Neural progenitor cell (in vitro differentiated cells): ENCODE measurements at regions not wholly inside any gene's neighbourhood (a gene's known extent, or its start where the extent isn't known, plus 50 kb on each side); places are given as distances from the start of the nearest gene placed in this dataset.
A peak's percentile ranks its signal among the peaks of the same experiment; 100 is the strongest.

Source experiments
- DNase-seq: peaks from one replicate; pipeline ENCODE4 v3.0.0-alpha.2; 2016; ENCODE audit warnings: low spot score
- H2AFZ ChIP-seq: fragments of 200-600 bp; sonication (generic); replicated peaks from 2 replicates; pipeline ENCODE4 v1.6.1; 2016; ENCODE audit warnings: antibody characterized with exemption
- H3F3A ChIP-seq: fragments of 200-600 bp; sonication (generic); 2 replicates; pipeline ENCODE4 v1.6.1; 2016; ENCODE audit warnings: antibody characterized with exemption, low read depth
- H3K27ac ChIP-seq: fragments of 200-600 bp; sonication (generic); 2 replicates; pipeline ENCODE4 v1.5.1; 2016; ENCODE audit warnings: mild to moderate bottlenecking
- H3K27me3 ChIP-seq: fragments of 200-600 bp; sonication (generic); 2 replicates; pipeline ENCODE4 v1.6.1; 2016; ENCODE audit warnings: mild to moderate bottlenecking, moderate library complexity
- H3K36me3 ChIP-seq: fragments of 200-600 bp; sonication (generic); 2 replicates; pipeline ENCODE4 v1.5.1; 2016
- H3K4me1 ChIP-seq: fragments of 200-600 bp; sonication (generic); 2 replicates; pipeline ENCODE4 v1.6.1; 2016; ENCODE audit warnings: mixed run types
- H3K4me2 ChIP-seq: fragments of 200-600 bp; sonication (generic); 2 replicates; pipeline ENCODE4 v1.6.1; 2016
- H3K4me3 ChIP-seq: fragments of 200-600 bp; sonication (generic); 2 replicates; pipeline ENCODE4 v1.5.1; 2016
- H3K79me2 ChIP-seq: fragments of 200-600 bp; sonication (generic); 2 replicates; pipeline ENCODE4 v1.6.1; 2016; ENCODE audit warnings: low read depth
- H3K9ac ChIP-seq: fragments of 200-600 bp; sonication (generic); 2 replicates; pipeline ENCODE4 v1.6.1; 2016
- H3K9me3 ChIP-seq: fragments of 200-600 bp; sonication (generic); 2 replicates; pipeline ENCODE4 v1.5.1; 2016; ENCODE audit warnings: low read depth
- H4K20me1 ChIP-seq: fragments of 200-600 bp; sonication (generic); 2 replicates; pipeline ENCODE4 v1.6.1; 2016; ENCODE audit warnings: low read depth
- H3K27ac Mint-ChIP-seq: 3 replicates; pipeline ENCODE4 v1.8.0; 2021; ENCODE audit warnings: mixed read lengths
- H3K27me3 Mint-ChIP-seq: 2 replicates; pipeline ENCODE4 v1.8.0; 2022; ENCODE audit warnings: low read depth, mild to moderate bottlenecking, inconsistent platforms, moderate library complexity, mixed read lengths; ENCODE audit not compliant: insufficient read depth
- H3K36me3 Mint-ChIP-seq: 3 replicates; pipeline ENCODE4 v1.8.0; 2021; ENCODE audit warnings: mixed read lengths
- H3K4me1 Mint-ChIP-seq: 3 replicates; pipeline ENCODE4 v1.8.0; 2021; ENCODE audit warnings: mixed read lengths
- H3K4me3 Mint-ChIP-seq: 3 replicates; pipeline ENCODE4 v1.8.0; 2021; ENCODE audit warnings: mild to moderate bottlenecking, moderate library complexity, mixed read lengths
- H3K9me3 Mint-ChIP-seq: 3 replicates; pipeline ENCODE4 v1.8.0; 2020; ENCODE audit warnings: mixed read lengths
- CTCF ChIP-seq: fragments of 200-600 bp; sonication (generic); IDR thresholded peaks from 2 replicates; pipeline ENCODE4 v1.5.1; 2017; ENCODE audit warnings: antibody characterized with exemption, mild to moderate bottlenecking
- EZH2 ChIP-seq: fragments of 200-600 bp; sonication (generic); IDR thresholded peaks from 2 replicates; pipeline ENCODE4 v1.6.1; 2017; ENCODE audit warnings: antibody characterized with exemption, mild to moderate bottlenecking, moderate library complexity
- EZH2phosphoT487 ChIP-seq: fragments of 200-600 bp; sonication (generic); IDR thresholded peaks from 2 replicates; pipeline ENCODE4 v1.6.1; 2017; ENCODE audit warnings: antibody characterized with exemption

DNA sequence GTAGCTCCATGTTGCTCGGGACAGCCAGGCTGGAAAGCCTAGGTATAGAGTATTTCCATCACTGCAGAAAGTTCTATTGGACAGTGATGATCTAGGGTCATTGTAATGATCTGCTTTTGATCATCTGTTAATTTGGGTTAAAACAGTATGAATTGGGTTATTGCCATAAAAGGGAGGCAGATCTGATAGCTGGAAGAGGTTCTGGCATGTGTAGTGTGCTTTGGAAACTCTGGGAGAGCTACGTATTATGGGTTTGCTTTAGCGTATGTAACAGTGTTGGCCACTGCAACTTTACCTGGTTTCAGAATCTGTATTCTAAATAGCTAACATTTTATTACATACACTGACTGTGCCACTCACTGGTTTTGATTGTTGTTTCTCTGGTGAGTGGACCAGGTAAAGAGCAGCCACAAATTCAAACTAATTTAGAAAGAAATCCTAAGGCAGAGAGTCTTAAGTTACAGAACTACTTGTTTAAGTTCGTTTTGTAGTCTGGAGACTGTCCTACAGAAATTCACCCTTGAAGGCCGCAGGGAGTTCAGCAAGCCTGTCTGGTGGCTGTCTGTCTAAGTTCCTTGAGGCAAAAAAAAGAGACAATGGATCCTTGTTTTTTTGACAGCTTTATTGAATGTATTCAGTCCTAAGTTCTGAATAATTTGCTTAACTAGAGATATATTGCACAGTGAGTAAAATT, 300.3 kb downstream of the PRL start:
- Mint-ChIP-seq H3K27me3 (no peaks in the 10 kb centered on the region), H3K36me3 (peaks cover 17% of the 10 kb centered on the region), H3K9me3 (no peaks in the 10 kb centered on the region), H3K4me3 (no peak overlapping the region), H3K27ac (peak overlapping the region; percentile 52), H3K4me1 (peaks cover 49% of the 10 kb centered on the region)
- no peak overlapping the region for H3K9ac ChIP-seq
- H4K20me1 ChIP-seq = no peaks in the 10 kb centered on the region
- no peak overlapping the region for H3K4me2 ChIP-seq
- no peaks in the 10 kb centered on the region for H3F3A ChIP-seq
- no peak for DNase-seq
- no peaks in the 10 kb centered on the region for H3K4me1 ChIP-seq
- no peaks in the 10 kb centered on the region for H3K27me3 ChIP-seq
- H2AFZ ChIP-seq = no peak overlapping the region
- H3K4me3 ChIP-seq = no peak overlapping the region
- no peaks in the 10 kb centered on the region for H3K36me3 ChIP-seq
- H3K79me2 ChIP-seq = no peaks in the 10 kb centered on the region
- no peaks in the 10 kb centered on the region for H3K9me3 ChIP-seq
- no peak overlapping the region for H3K27ac ChIP-seq
- no peak for TF ChIP-seq CTCF
- no peak for TF ChIP-seq EZH2phosphoT487
- no peak for TF ChIP-seq EZH2

- peaks cover 49% of the 10 kb centered on the region for H3K4me1 Mint-ChIP-seq
- peaks cover 12% of the 10 kb centered on the region for H3K36me3 Mint-ChIP-seq
- H3K4me1 ChIP-seq = no peaks in the 10 kb centered on the region
- DNase-seq = no peak
- H2AFZ ChIP-seq = no peak overlapping the region
- peak overlapping the region; percentile 8 for H3K27ac Mint-ChIP-seq
- TF ChIP-seq EZH2phosphoT487 (no peak), EZH2 (no peak), CTCF (no peak)
- H3K4me3 Mint-ChIP-seq = no peak overlapping the region
- no peaks in the 10 kb centered on the region for H3K27me3 ChIP-seq
- no peaks in the 10 kb centered on the region for H3K36me3 ChIP-seq
- H3F3A ChIP-seq = no peaks in the 10 kb centered on the region
- no peaks in the 10 kb centered on the region for H3K9me3 ChIP-seq
- no peaks in the 10 kb centered on the region for H4K20me1 ChIP-seq
- no peaks in the 10 kb centered on the region for H3K79me2 ChIP-seq
- H3K4me2 ChIP-seq = no peak overlapping the region
- no peak overlapping the region for H3K4me3 ChIP-seq
- H3K9ac ChIP-seq = no peak overlapping the region
- H3K27ac ChIP-seq = no peak overlapping the region
- no peaks in the 10 kb centered on the region for H3K27me3 Mint-ChIP-seq
- H3K9me3 Mint-ChIP-seq = no peaks in the 10 kb centered on the region
Observed at GRCh38 chr6:21997119-21998037, 299.5 kb downstream of the PRL start.

DNA sequence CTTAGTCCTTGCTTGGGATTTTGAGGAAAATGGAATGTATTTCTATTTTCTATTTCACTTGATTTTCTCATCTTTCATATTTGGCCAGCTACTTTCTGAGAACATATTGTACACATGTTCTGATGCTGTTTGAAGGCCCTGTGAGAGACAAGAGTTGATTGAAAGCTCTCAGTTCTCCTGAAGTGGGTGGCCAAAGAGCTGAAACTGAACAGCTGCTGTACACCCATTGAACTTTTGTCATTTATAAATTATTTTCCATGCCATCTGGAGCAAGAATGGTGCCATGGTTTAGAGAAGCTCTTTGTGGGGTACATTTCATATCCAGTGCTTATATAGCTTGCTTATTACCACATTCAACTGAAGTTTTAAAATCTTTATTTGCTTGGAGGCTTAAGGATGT, 298.3 kb downstream of the PRL start:
- H3F3A ChIP-seq = no peaks in the 10 kb centered on the region
- peaks cover under 1% of the 10 kb centered on the region for H3K9me3 Mint-ChIP-seq
- H2AFZ ChIP-seq = no peak overlapping the region
- no peak for DNase-seq
- H3K4me3 ChIP-seq = no peak overlapping the region
- no peaks in the 10 kb centered on the region for H3K27me3 Mint-ChIP-seq
- no peak overlapping the region for H3K9ac ChIP-seq
- no peak overlapping the region for H3K4me2 ChIP-seq
- TF ChIP-seq EZH2phosphoT487 (no peak), EZH2 (no peak)
- H3K36me3 Mint-ChIP-seq = peaks cover 6% of the 10 kb centered on the region
- no peaks in the 10 kb centered on the region for H3K9me3 ChIP-seq
- H3K4me3 Mint-ChIP-seq = no peak overlapping the region
- no peaks in the 10 kb centered on the region for H3K4me1 ChIP-seq
- no peak overlapping the region for H3K27ac Mint-ChIP-seq
- no peaks in the 10 kb centered on the region for H3K36me3 ChIP-seq
- no peaks in the 10 kb centered on the region for H4K20me1 ChIP-seq
- no peaks in the 10 kb centered on the region for H3K79me2 ChIP-seq
- no peaks in the 10 kb centered on the region for H3K27me3 ChIP-seq
- H3K27ac ChIP-seq = no peak overlapping the region
- H3K4me1 Mint-ChIP-seq = peaks cover 45% of the 10 kb centered on the region
